ENCODE measurements at regions not wholly inside any gene's neighbourhood (a gene's known extent, or its start where the extent isn't known, plus 50 kb on each side); places are given as distances from the start of the nearest gene placed in this dataset.

GRCh38 chr22:48661984-48662383 lies 1165.7 kb downstream of the BRD1 start:
- Histone ChIP-seq H4K20me1 (ENCODE audit: insufficient read depth, low read length) (no peaks in the 10 kb centered on the region), H3K27me3 (ENCODE audit: control insufficient read depth in 1 of 2, insufficient read depth in 2 of 2, low read length in 2 of 2) (no peaks in the 10 kb centered on the region; a peak in 3 of 5 replicates), H3K79me2 (ENCODE audit: insufficient read depth, low read length) (no peaks in the 10 kb centered on the region), H3K4me3 (replicated peaks in 1 of 3; ENCODE audit: insufficient read depth in 1 of 3, low read depth in 2 of 3, low read length in 3 of 3) (no peak overlapping the region), H3K9ac (ENCODE audit: insufficient read depth, low read depth, low read length) (no peak overlapping the region), H3K4me2 (ENCODE audit: low read depth, low read length) (no peak overlapping the region), H3K36me3 (replicated peaks in 1 of 2; ENCODE audit: control insufficient read depth in 1 of 2, insufficient read depth in 2 of 2, low read length in 2 of 2) (no peaks in the 10 kb centered on the region), H3K9me3 (ENCODE audit: low read length) (peaks cover 11% of the 10 kb centered on the region), H2AFZ (ENCODE audit: low read length) (no peak overlapping the region), H3K4me1 (ENCODE audit: insufficient read depth, low read length) (no peaks in the 10 kb centered on the region), H3K27ac (ENCODE audit: extremely low read length, insufficient read depth, low read length) (no peak overlapping the region)
- WGBS (ENCODE audit: low lambda C conversion rate): 82% methylated on average over 5 of the region's 7 CpGs
- no peak for ATAC-seq
- in situ Hi-C loops (cut with HindIII; ENCODE audit: extremely low pct_ligation_motif_present, low pct_unique_long_range_greater_than_20kb) (no loop called here), intact Hi-C loops (cut with micrococcal nuclease; ENCODE audit: unreplicated experiment) (loop anchor here (5.0 kb wide), 1 partner anchor 85 kb away; no protein-coding TSS in a partner anchor)
- no peak for FAIRE-seq
- ChIA-PET CTCF (ENCODE audit: low intra/inter-chr PET ratio, low total read pairs) (no interaction called here), POLR2A (no interaction called here)
- no TSS peak for BruUV-seq (replicated peaks)
- TF ChIP-seq NR3C1 (CRISPR knock-in tag; IDR thresholded peaks at IDR 0.05) (no peak), SRY (CRISPR knock-in tag; IDR thresholded peaks at IDR 0.05) (no peak)
- no peak for DNase-seq (ENCODE audit: low spot score)

- no peaks in the 10 kb centered on the region for H3K4me1 ChIP-seq (ENCODE audit: insufficient read depth, low read length)
- H3K36me3 ChIP-seq (replicated peaks in 1 of 2; ENCODE audit: control insufficient read depth in 1 of 2, insufficient read depth in 2 of 2, low read length in 2 of 2): no peaks in the 10 kb centered on the region
- CTCF ChIA-PET (ENCODE audit: low intra/inter-chr PET ratio, low total read pairs): no interaction called here
- intact Hi-C loops (cut with micrococcal nuclease; ENCODE audit: unreplicated experiment): loop anchor here (5.0 kb wide), 1 partner anchor 84 kb away; no protein-coding TSS in a partner anchor
- TF ChIP-seq SRSF4 (IDR thresholded peaks at IDR 0.05; ENCODE audit: low read depth, low read length, poor library complexity, severe bottlenecking) (no peak), ZBTB20 (CRISPR knock-in tag; IDR thresholded peaks at IDR 0.05; ENCODE audit: borderline replicate concordance, low read depth) (no peak), TP53 (CRISPR knock-in tag; conservative IDR thresholded peaks at IDR 0.05) (no peak), ZSCAN25 (CRISPR knock-in tag; IDR thresholded peaks at IDR 0.05) (no peak), ZNF792 (CRISPR knock-in tag; IDR thresholded peaks at IDR 0.05) (no peak), SKI (IDR thresholded peaks at IDR 0.05; ENCODE audit: partially characterized antibody) (no peak)
- TF ChIP-seq, protein P1, sequence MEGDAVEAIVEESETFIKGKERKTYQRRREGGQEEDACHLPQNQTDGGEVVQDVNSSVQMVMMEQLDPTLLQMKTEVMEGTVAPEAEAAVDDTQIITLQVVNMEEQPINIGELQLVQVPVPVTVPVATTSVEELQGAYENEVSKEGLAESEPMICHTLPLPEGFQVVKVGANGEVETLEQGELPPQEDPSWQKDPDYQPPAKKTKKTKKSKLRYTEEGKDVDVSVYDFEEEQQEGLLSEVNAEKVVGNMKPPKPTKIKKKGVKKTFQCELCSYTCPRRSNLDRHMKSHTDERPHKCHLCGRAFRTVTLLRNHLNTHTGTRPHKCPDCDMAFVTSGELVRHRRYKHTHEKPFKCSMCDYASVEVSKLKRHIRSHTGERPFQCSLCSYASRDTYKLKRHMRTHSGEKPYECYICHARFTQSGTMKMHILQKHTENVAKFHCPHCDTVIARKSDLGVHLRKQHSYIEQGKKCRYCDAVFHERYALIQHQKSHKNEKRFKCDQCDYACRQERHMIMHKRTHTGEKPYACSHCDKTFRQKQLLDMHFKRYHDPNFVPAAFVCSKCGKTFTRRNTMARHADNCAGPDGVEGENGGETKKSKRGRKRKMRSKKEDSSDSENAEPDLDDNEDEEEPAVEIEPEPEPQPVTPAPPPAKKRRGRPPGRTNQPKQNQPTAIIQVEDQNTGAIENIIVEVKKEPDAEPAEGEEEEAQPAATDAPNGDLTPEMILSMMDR (CRISPR knock-in tag; IDR thresholded peaks at IDR 0.05): peak; percentile 8; the same call in 1 of the 2 replicates
- 83% methylated on average over 7 of the region's 33 CpGs for WGBS (ENCODE audit: low lambda C conversion rate)
- in situ Hi-C loops (cut with HindIII; ENCODE audit: extremely low pct_ligation_motif_present, low pct_unique_long_range_greater_than_20kb): no loop called here
- H3K4me3 ChIP-seq (replicated peaks in 1 of 3; ENCODE audit: insufficient read depth in 1 of 3, low read depth in 2 of 3, low read length in 3 of 3): no peak overlapping the region
- peaks cover 11% of the 10 kb centered on the region for H3K9me3 ChIP-seq (ENCODE audit: low read length)
- no peaks in the 10 kb centered on the region for H3K79me2 ChIP-seq (ENCODE audit: insufficient read depth, low read length)
- no peak overlapping the region for H3K9ac ChIP-seq (ENCODE audit: insufficient read depth, low read depth, low read length)
- H3K27ac ChIP-seq (ENCODE audit: extremely low read length, insufficient read depth, low read length): no peak overlapping the region
- FAIRE-seq (no peak), ATAC-seq (no peak), DNase-seq (ENCODE audit: low spot score) (no peak)
- H3K27me3 ChIP-seq (ENCODE audit: control insufficient read depth in 1 of 2, insufficient read depth in 2 of 2, low read length in 2 of 2): no peaks in the 10 kb centered on the region; a peak in 2 of 5 replicates
- H2AFZ ChIP-seq (ENCODE audit: low read length): no peak overlapping the region
- no peak overlapping the region for H3K4me2 ChIP-seq (ENCODE audit: low read depth, low read length)
- no peaks in the 10 kb centered on the region for H4K20me1 ChIP-seq (ENCODE audit: insufficient read depth, low read length)
- POLR2A ChIA-PET: no interaction called here
- BruUV-seq (replicated peaks): no TSS peak
These were observed 1166.6 kb downstream of the BRD1 start for GRCh38 chr22:48660790-48661740.

All from HepG2 (cell line).